Liver (tissue), 8 donors: ENCODE measurements at regions not wholly inside any gene's neighbourhood (a gene's known extent, or its start where the extent isn't known, plus 50 kb on each side); places are given as distances from the start of the nearest gene placed in this dataset.

Experiments used
- DNase-seq: peaks from one replicate; pipeline ENCODE4 v3.0.0-alpha.2; 2017; ENCODE audit warnings: low spot score
- H3K27ac ChIP-seq, 2 donors: one replicate each; pipeline ENCODE4 v1.7.0; 2013; ENCODE audit warnings: inconsistent platforms in 2 of 2, low read length in 2 of 2, control low read depth in 1 of 2, low read depth in 1 of 2, mild to moderate bottlenecking in 1 of 2
- H3K27me3 ChIP-seq, 4 donors: one replicate each; pipeline versions ENCODE4 v1.6.1 to v1.7.0; 2013; ENCODE audit warnings: low read length in 3 of 4, inconsistent platforms in 1 of 4, mild to moderate bottlenecking in 1 of 4, moderate library complexity in 1 of 4; ENCODE audit not compliant: control insufficient read depth in 4 of 4, insufficient read depth in 4 of 4
- H3K36me3 ChIP-seq, 4 donors: one replicate each; pipeline versions ENCODE4 v1.6.1 to v1.7.0; 2013; ENCODE audit warnings: low read length in 3 of 4, mild to moderate bottlenecking in 3 of 4, low read depth in 1 of 4, moderate library complexity in 1 of 4; ENCODE audit not compliant: control insufficient read depth in 4 of 4, insufficient read depth in 3 of 4
- H3K4me1 ChIP-seq, 4 donors: one replicate each; pipeline versions ENCODE4 v1.6.1 to v1.7.0; 2013; ENCODE audit warnings: low read length in 3 of 4, mild to moderate bottlenecking in 3 of 4, moderate library complexity in 1 of 4; ENCODE audit not compliant: control insufficient read depth in 4 of 4, insufficient read depth in 4 of 4
- H3K4me3 ChIP-seq, 3 donors: one replicate each; pipeline versions ENCODE4 v1.6.1 to v1.7.0; 2013; ENCODE audit warnings: low read length in 3 of 3, control low read depth in 1 of 3, low read depth in 1 of 3, mild to moderate bottlenecking in 1 of 3
- H3K9ac ChIP-seq, 2 donors: one replicate each; pipeline ENCODE4 v1.7.0; 2013; ENCODE audit warnings: low read length in 2 of 2, mild to moderate bottlenecking in 2 of 2, moderate library complexity in 2 of 2, control low read depth in 1 of 2, low read depth in 1 of 2
- H3K9me3 ChIP-seq, 4 donors: one replicate each; pipeline versions ENCODE4 v1.6.1 to v1.7.0; 2013; ENCODE audit warnings: low read length in 3 of 4; ENCODE audit not compliant: control insufficient read depth in 4 of 4
- ATF3 ChIP-seq: IDR thresholded peaks from 2 replicates; pipeline ENCODE4 v1.6.1; 2016; ENCODE audit warnings: antibody characterized with exemption
- CTCF ChIP-seq: fragments of 150-350 bp; IDR thresholded peaks from 2 replicates; pipeline ENCODE4 v1.5.1; 2017; ENCODE audit warnings: improper control_type of control experiment, low read depth, low read length; ENCODE audit not compliant: missing input control
- EGR1 ChIP-seq, 2 donors: IDR thresholded peaks; 2 replicates each; pipeline ENCODE4 v1.6.1; 2016 to 2018; ENCODE audit warnings: antibody characterized with exemption in 2 of 2, low read depth in 2 of 2
- FOXA1 ChIP-seq: IDR thresholded peaks from 2 replicates; pipeline ENCODE4 v1.6.1; 2016; ENCODE audit warnings: antibody characterized with exemption
- FOXA2 ChIP-seq: IDR thresholded peaks from 2 replicates; pipeline ENCODE4 v1.6.1; 2016; ENCODE audit warnings: antibody characterized with exemption
- GABPA ChIP-seq, 2 donors: IDR thresholded peaks in 1 of 2; conservative IDR thresholded peaks in 1 of 2; 2 replicates each; pipeline ENCODE4 v1.6.1; 2016; ENCODE audit warnings: antibody characterized with exemption in 2 of 2, mild to moderate bottlenecking in 1 of 2, moderate library complexity in 1 of 2
- HNF4A ChIP-seq, 2 donors: conservative IDR thresholded peaks; 2 replicates each; pipeline ENCODE4 v1.6.1; 2016; ENCODE audit warnings: antibody characterized with exemption in 2 of 2, mild to moderate bottlenecking in 2 of 2
- HNF4G ChIP-seq: IDR thresholded peaks from 2 replicates; pipeline ENCODE4 v1.6.1; 2016; ENCODE audit warnings: antibody characterized with exemption
- JUND ChIP-seq, 2 donors: IDR thresholded peaks; 2 replicates each; pipeline ENCODE4 v1.6.1; 2016; ENCODE audit warnings: antibody characterized with exemption in 2 of 2
- MAX ChIP-seq: IDR thresholded peaks from 2 replicates; pipeline ENCODE4 v1.6.1; 2016; ENCODE audit warnings: antibody characterized with exemption
- NR2F2 ChIP-seq: IDR thresholded peaks from 2 replicates; pipeline ENCODE4 v1.6.1; 2016; ENCODE audit warnings: antibody characterized with exemption
- RAD21 ChIP-seq, 2 donors: IDR thresholded peaks; 2 replicates each; pipeline ENCODE4 v1.6.1; 2016; ENCODE audit warnings: antibody characterized with exemption in 2 of 2, mild to moderate bottlenecking in 2 of 2
- REST ChIP-seq: IDR thresholded peaks from 2 replicates; pipeline ENCODE4 v1.6.1; 2016; ENCODE audit warnings: antibody characterized with exemption, mild to moderate bottlenecking
- RXRA ChIP-seq, 2 donors: IDR thresholded peaks; 2 replicates each; pipeline ENCODE4 v1.6.1; 2017 to 2018; ENCODE audit warnings: antibody characterized with exemption in 2 of 2, mild to moderate bottlenecking in 1 of 2
- SP1 ChIP-seq: IDR thresholded peaks from 2 replicates; pipeline ENCODE4 v1.6.1; 2018; ENCODE audit warnings: antibody characterized with exemption, mild to moderate bottlenecking
- TAF1 ChIP-seq: conservative IDR thresholded peaks from 2 replicates; pipeline ENCODE4 v1.6.1; 2016; ENCODE audit warnings: antibody characterized with exemption, mild to moderate bottlenecking
- YY1 ChIP-seq: IDR thresholded peaks from 2 replicates; pipeline ENCODE4 v1.6.1; 2016; ENCODE audit warnings: antibody characterized with exemption, mild to moderate bottlenecking
- ZBTB33 ChIP-seq: IDR thresholded peaks from 2 replicates; pipeline ENCODE4 v1.6.1; 2016; ENCODE audit warnings: antibody characterized with exemption
- WGBS: extraction: QIAGEN DNeasy Blood & Tissue Kit; methylation state at CpG from one replicate; pipeline ENCODE4 v1.1.7; 2013; 5-methylcytosine and 5-hydroxymethylcytosine counted together
- donor health status: healthy.
- donor health status: healthy.
- donor health status: healthy.
- donor health status: healthy.
- donor health status: healthy.

- TF ChIP-seq REST (no peak), RAD21 (IDR thresholded peaks at IDR 0.05) (no peak), FOXA1 (no peak), YY1 (no peak)
Observed at GRCh38 chr6:2476376-2476775, 231.0 kb upstream of the GMDS start (continued).

- no peak for DNase-seq
- Histone ChIP-seq H3K9ac (no peak overlapping the region), H3K9me3 (no peaks in the 10 kb centered on the region), H3K27ac (no peak overlapping the region), H3K4me3 (no peak overlapping the region), H3K36me3 (no peaks in the 10 kb centered on the region), H3K4me1 (no peaks in the 10 kb centered on the region), H3K27me3 (peaks cover 0 to 6% (median 0%) of the 10 kb centered on the region in 4 donors)
- 80% methylated on average over 9 of the region's 9 CpGs for WGBS
- TF ChIP-seq CTCF (no peak), SP1 (no peak), EGR1 (IDR thresholded peaks at IDR 0.05; ENCODE audit: low read depth in 2 of 2) (no peak), RAD21 (IDR thresholded peaks at IDR 0.05) (no peak), HNF4A (conservative IDR thresholded peaks at IDR 0.05) (no peak), ATF3 (no peak), REST (no peak), FOXA2 (no peak), FOXA1 (no peak), HNF4G (no peak), YY1 (no peak), NR2F2 (no peak), ZBTB33 (no peak), MAX (no peak), GABPA (IDR thresholded peaks at IDR 0.05 in 1 of 2, conservative IDR thresholded peaks at IDR 0.05 in 1 of 2) (no peak), JUND (IDR thresholded peaks at IDR 0.05) (no peak), TAF1 (no peak), RXRA (IDR thresholded peaks at IDR 0.05) (no peak)
Observed at GRCh38 chr6:2471472-2471871, 226.1 kb upstream of the GMDS start.
